SK-N-SH (cell line): ENCODE measurements at regions not wholly inside any gene's neighbourhood (a gene's known extent, or its start where the extent isn't known, plus 50 kb on each side); places are given as distances from the start of the nearest gene placed in this dataset.

Experiments used
- TAF1 ChIP-seq: IDR thresholded peaks from 2 replicates; pipeline ENCODE4 v1.6.1; 2012; ENCODE audit warnings: low read depth, mild to moderate bottlenecking, low read length, moderate library complexity, borderline replicate concordance
- TF ChIP-seq, protein P1 (sequence below): fragments of 200-600 bp; sonication (generic); IDR thresholded peaks from 2 replicates; pipeline ENCODE4 v1.6.1; 2017; ENCODE audit warnings: antibody characterized with exemption, mild to moderate bottlenecking, moderate library complexity
- TF ChIP-seq, protein P2 (sequence below): IDR thresholded peaks from 2 replicates; pipeline ENCODE4 v1.6.1; 2012; ENCODE audit warnings: mild to moderate bottlenecking, low read depth, low read length, moderate library complexity

DNA sequence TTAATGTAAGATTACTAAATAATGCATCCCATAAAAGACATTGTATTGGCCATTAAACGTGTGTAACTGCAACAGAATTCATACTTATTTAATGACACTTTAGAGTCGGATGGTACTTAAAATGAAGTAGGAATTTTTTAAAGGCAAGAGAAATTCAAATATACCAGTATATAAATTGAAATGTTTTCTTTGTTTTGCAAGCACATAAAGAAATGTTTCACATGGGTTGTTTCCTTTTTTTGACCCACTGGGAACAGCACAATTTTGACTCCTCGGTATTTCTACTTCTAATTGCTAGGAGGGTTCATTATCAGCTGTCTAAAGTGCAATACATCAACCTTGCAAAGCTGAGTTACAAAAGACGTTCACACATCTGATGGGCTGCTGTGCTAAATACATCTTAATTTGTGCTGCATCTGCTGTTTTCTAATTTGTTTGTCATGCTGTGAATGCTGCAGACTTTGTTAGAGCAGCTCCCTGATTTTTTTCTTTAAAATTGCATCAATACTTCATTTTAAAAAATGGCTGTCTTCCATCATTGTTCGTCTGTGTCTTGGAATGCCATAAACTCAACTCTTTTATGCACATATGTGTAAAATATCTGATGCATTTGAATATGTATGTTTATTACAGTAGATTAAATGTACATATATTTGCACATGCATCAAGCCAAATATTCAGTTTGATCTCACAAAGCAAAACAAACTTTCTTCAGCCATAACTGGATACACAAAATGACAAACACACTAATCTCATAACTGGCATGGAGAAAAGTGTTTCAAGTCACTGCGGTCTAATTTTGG, 454.0 kb upstream of the GRAMD2B start:
- TF ChIP-seq, protein P1, sequence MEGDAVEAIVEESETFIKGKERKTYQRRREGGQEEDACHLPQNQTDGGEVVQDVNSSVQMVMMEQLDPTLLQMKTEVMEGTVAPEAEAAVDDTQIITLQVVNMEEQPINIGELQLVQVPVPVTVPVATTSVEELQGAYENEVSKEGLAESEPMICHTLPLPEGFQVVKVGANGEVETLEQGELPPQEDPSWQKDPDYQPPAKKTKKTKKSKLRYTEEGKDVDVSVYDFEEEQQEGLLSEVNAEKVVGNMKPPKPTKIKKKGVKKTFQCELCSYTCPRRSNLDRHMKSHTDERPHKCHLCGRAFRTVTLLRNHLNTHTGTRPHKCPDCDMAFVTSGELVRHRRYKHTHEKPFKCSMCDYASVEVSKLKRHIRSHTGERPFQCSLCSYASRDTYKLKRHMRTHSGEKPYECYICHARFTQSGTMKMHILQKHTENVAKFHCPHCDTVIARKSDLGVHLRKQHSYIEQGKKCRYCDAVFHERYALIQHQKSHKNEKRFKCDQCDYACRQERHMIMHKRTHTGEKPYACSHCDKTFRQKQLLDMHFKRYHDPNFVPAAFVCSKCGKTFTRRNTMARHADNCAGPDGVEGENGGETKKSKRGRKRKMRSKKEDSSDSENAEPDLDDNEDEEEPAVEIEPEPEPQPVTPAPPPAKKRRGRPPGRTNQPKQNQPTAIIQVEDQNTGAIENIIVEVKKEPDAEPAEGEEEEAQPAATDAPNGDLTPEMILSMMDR: no peak
- TF ChIP-seq TAF1: no peak
- TF ChIP-seq, protein P2, sequence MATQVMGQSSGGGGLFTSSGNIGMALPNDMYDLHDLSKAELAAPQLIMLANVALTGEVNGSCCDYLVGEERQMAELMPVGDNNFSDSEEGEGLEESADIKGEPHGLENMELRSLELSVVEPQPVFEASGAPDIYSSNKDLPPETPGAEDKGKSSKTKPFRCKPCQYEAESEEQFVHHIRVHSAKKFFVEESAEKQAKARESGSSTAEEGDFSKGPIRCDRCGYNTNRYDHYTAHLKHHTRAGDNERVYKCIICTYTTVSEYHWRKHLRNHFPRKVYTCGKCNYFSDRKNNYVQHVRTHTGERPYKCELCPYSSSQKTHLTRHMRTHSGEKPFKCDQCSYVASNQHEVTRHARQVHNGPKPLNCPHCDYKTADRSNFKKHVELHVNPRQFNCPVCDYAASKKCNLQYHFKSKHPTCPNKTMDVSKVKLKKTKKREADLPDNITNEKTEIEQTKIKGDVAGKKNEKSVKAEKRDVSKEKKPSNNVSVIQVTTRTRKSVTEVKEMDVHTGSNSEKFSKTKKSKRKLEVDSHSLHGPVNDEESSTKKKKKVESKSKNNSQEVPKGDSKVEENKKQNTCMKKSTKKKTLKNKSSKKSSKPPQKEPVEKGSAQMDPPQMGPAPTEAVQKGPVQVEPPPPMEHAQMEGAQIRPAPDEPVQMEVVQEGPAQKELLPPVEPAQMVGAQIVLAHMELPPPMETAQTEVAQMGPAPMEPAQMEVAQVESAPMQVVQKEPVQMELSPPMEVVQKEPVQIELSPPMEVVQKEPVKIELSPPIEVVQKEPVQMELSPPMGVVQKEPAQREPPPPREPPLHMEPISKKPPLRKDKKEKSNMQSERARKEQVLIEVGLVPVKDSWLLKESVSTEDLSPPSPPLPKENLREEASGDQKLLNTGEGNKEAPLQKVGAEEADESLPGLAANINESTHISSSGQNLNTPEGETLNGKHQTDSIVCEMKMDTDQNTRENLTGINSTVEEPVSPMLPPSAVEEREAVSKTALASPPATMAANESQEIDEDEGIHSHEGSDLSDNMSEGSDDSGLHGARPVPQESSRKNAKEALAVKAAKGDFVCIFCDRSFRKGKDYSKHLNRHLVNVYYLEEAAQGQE: no peak
